Mesothelial cell of epicardium (in vitro differentiated cells): ENCODE measurements at regions not wholly inside any gene's neighbourhood (a gene's known extent, or its start where the extent isn't known, plus 50 kb on each side); places are given as distances from the start of the nearest gene placed in this dataset.

Experiments used
- DNase-seq, 2 experiments: peaks; one replicate each; pipeline ENCODE4 v3.0.0; 2021; ENCODE audit warnings: low spot score in 2 of 2; ENCODE audit not compliant: unreplicated experiment in 2 of 2
- H3K27ac Mint-ChIP-seq: 2 replicates; pipeline ENCODE4 v1.8.0; 2021; ENCODE audit warnings: mixed read lengths
- H3K27me3 Mint-ChIP-seq: 2 replicates; pipeline ENCODE4 v1.8.0; 2021; ENCODE audit warnings: low read depth, mixed read lengths
- H3K36me3 Mint-ChIP-seq: 2 replicates; pipeline ENCODE4 v1.8.0; 2021; ENCODE audit warnings: mixed read lengths
- H3K4me1 Mint-ChIP-seq: 2 replicates; pipeline ENCODE4 v1.8.0; 2021; ENCODE audit warnings: mixed read lengths
- H3K4me3 Mint-ChIP-seq: 2 replicates; pipeline ENCODE4 v1.8.0; 2021; ENCODE audit warnings: mild to moderate bottlenecking, moderate library complexity, mixed read lengths
- H3K9me3 Mint-ChIP-seq: 2 replicates; pipeline ENCODE4 v1.8.0; 2021; ENCODE audit warnings: mixed read lengths
- TF ChIP-seq, protein P1 (sequence below): fragments of 200-600 bp; sonication (generic); IDR thresholded peaks from one replicate; pipeline ENCODE4 v1.5.0; 2021; ENCODE audit warnings: antibody characterized with exemption; ENCODE audit not compliant: unreplicated experiment

GRCh38 chr18:78607784-78608183, 371.8 kb upstream of the SALL3 start:
- TF ChIP-seq, protein P1, sequence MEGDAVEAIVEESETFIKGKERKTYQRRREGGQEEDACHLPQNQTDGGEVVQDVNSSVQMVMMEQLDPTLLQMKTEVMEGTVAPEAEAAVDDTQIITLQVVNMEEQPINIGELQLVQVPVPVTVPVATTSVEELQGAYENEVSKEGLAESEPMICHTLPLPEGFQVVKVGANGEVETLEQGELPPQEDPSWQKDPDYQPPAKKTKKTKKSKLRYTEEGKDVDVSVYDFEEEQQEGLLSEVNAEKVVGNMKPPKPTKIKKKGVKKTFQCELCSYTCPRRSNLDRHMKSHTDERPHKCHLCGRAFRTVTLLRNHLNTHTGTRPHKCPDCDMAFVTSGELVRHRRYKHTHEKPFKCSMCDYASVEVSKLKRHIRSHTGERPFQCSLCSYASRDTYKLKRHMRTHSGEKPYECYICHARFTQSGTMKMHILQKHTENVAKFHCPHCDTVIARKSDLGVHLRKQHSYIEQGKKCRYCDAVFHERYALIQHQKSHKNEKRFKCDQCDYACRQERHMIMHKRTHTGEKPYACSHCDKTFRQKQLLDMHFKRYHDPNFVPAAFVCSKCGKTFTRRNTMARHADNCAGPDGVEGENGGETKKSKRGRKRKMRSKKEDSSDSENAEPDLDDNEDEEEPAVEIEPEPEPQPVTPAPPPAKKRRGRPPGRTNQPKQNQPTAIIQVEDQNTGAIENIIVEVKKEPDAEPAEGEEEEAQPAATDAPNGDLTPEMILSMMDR, result no peak
- no peak overlapping the region for H3K27ac Mint-ChIP-seq
- peaks cover 20% of the 10 kb centered on the region for H3K27me3 Mint-ChIP-seq
- H3K36me3 Mint-ChIP-seq, result no peaks in the 10 kb centered on the region
- no peaks in the 10 kb centered on the region for H3K4me1 Mint-ChIP-seq
- H3K4me3 Mint-ChIP-seq, result no peak overlapping the region
- DNase-seq, result no peak
- H3K9me3 Mint-ChIP-seq, result peaks cover 16% of the 10 kb centered on the region

- DNase-seq, result no peak
- no peak overlapping the region for H3K4me3 Mint-ChIP-seq
These were observed 369.4 kb upstream of the SALL3 start for GRCh38 chr18:78610179-78610578.

DNA sequence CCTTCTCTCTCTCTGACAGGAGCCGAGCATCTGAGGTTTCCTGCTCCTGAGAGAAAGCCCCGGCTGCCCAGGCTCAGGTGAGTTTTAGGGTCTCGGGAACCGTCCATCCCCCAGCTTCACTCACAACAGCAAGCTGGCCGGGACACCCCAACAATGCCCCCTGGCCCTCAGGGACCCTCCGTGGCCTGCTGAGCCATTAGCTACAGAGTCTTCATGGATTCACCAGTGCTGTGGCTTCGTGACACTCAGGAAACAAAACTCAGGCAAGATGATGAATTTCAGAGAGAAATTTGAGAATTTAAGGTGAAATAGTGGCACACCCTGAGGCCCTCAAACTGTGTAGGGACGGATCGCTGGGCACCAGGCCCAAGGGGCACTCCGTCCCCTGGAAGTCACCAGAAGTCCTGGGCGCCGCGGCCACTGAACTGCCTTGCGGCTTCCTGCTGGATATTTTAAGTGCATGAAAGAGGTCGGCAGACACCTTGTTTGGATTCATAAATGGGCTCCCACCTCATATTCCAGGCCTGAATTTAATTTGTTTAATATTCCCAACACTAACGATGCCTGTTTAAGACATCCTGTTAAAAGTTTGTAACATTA, 368.3 kb upstream of the SALL3 start:
- H3K9me3 Mint-ChIP-seq, result peaks cover 18% of the 10 kb centered on the region
- H3K27me3 Mint-ChIP-seq, result peaks cover 8% of the 10 kb centered on the region
- H3K4me1 Mint-ChIP-seq, result no peaks in the 10 kb centered on the region
- TF ChIP-seq, protein P1, result no peak
- no peak overlapping the region for H3K4me3 Mint-ChIP-seq
- no peak for DNase-seq
- H3K27ac Mint-ChIP-seq, result no peak overlapping the region
- H3K36me3 Mint-ChIP-seq, result no peaks in the 10 kb centered on the region

More at GRCh38 chr18:78610179-78610578, 369.4 kb upstream of the SALL3 start:
- Mint-ChIP-seq H3K27me3 (peaks cover 8% of the 10 kb centered on the region), H3K4me1 (no peaks in the 10 kb centered on the region), H3K36me3 (no peaks in the 10 kb centered on the region), H3K27ac (no peak overlapping the region), H3K9me3 (peaks cover 14% of the 10 kb centered on the region)
- TF ChIP-seq, protein P1, result no peak

DNA sequence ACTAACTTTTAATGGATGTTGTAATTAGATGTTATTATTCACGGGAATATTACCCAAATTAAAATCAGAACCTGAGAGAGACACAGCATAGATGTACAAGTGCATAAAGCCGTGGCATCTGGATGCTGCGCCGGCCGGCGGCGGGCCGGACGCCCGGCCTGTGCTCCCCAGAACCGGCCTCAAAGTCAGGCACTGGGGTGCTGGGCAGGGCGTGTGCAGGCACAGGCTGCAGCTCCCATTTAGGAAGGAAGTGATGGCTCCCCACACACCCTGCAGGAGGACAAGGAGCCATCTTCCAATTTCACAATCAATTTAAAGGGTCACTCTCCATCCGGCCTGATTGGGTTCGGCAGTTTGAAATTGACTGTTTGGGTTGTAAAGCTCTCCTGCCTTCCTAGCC, 367.7 kb upstream of the SALL3 start:
- Mint-ChIP-seq H3K4me3 (no peak overlapping the region), H3K27ac (no peak overlapping the region), H3K27me3 (peaks cover 8% of the 10 kb centered on the region), H3K4me1 (no peaks in the 10 kb centered on the region), H3K36me3 (no peaks in the 10 kb centered on the region), H3K9me3 (peaks cover 21% of the 10 kb centered on the region)
- TF ChIP-seq, protein P1, result no peak
- no peak for DNase-seq

DNA sequence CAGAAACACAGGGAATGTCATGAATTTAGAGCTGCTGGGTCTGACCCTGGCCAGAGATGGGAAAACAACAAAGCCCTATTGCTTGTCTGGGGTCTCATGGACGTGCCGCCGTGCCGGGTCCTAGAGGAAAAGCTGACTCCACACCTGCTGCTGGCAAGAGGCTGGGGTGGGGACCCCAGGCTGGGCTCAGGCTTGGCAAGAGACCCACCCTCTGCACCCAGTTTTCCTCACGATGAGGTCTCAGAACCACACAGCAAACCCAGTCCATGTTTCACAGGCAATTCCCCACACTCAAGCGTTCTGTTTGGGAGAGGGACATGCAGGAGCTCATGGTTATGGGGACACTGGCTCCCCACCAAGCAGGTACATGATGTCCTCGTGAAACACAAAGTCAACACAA, 367.3 kb upstream of the SALL3 start:
- H3K27ac Mint-ChIP-seq, result no peak overlapping the region
- no peak for DNase-seq
- no peaks in the 10 kb centered on the region for H3K4me1 Mint-ChIP-seq
- peaks cover 23% of the 10 kb centered on the region for H3K9me3 Mint-ChIP-seq
- H3K27me3 Mint-ChIP-seq, result peaks cover 8% of the 10 kb centered on the region
- no peaks in the 10 kb centered on the region for H3K36me3 Mint-ChIP-seq
- H3K4me3 Mint-ChIP-seq, result no peak overlapping the region
- TF ChIP-seq, protein P1, result no peak

DNA sequence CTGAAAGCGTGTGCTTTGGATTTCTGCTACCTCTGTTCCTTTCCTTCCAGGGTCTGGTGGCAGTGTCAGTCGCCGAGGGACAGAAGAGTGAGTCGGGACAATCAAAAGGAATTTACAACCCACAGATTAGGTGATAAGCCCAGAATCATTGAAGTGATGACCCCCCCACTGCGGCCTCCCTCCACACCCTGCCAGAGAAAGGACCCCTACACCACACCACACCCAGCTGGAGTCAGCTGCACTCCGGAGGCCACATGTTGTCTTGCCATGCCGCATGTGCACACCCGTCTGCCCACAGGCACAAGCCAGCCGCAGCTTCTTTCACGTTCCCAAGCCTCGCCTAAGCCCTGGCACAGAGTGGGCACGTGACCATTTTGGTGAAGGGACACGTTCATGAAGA, 366.8 kb upstream of the SALL3 start:
- H3K36me3 Mint-ChIP-seq, result no peaks in the 10 kb centered on the region
- H3K4me1 Mint-ChIP-seq, result no peaks in the 10 kb centered on the region
- TF ChIP-seq, protein P1, result no peak
- peaks cover 27% of the 10 kb centered on the region for H3K9me3 Mint-ChIP-seq
- DNase-seq, result no peak
- H3K4me3 Mint-ChIP-seq, result no peak overlapping the region
- H3K27ac Mint-ChIP-seq, result no peak overlapping the region
- peaks cover 8% of the 10 kb centered on the region for H3K27me3 Mint-ChIP-seq
